ENCODE measurements at regions not wholly inside any gene's neighbourhood (a gene's known extent, or its start where the extent isn't known, plus 50 kb on each side); places are given as distances from the start of the nearest gene placed in this dataset.

- DNase-seq (no peak), ATAC-seq (ENCODE audit: poor library complexity) (no peak)
- Histone ChIP-seq H3K36me3 (ENCODE audit: insufficient read depth, low read length) (no peaks in the 10 kb centered on the region), H3K4me1 (ENCODE audit: insufficient read depth, low read length) (no peaks in the 10 kb centered on the region), H3K27me3 (ENCODE audit: control insufficient read depth in 1 of 2, insufficient read depth in 2 of 2, low read length in 2 of 2) (no peaks in the 10 kb centered on the region), H3K9me3 (ENCODE audit: control insufficient read depth in 1 of 2, insufficient read depth in 1 of 2, low read length in 2 of 2) (no peaks in the 10 kb centered on the region), H3K27ac (ENCODE audit: low read depth in 1 of 2, low read length in 2 of 2) (no peak overlapping the region), H3K4me3 (ENCODE audit: low read length) (no peak overlapping the region)
- H3K36me3 Mint-ChIP-seq (ENCODE audit: low read depth), result no peaks in the 10 kb centered on the region
- H3K4me1 Mint-ChIP-seq (ENCODE audit: low read depth), result no peaks in the 10 kb centered on the region
- H3K27me3 Mint-ChIP-seq, result no peaks in the 10 kb centered on the region
- TF ChIP-seq CTCF (IDR thresholded peaks at IDR 0.05), result no peak
- intact Hi-C loops (cut with DNase I, micrococcal nuclease), result no loop called here
- ChIA-PET CTCF (no interaction called here), POLR2A (no interaction called here)
- no peaks in the 10 kb centered on the region for H3K9me3 Mint-ChIP-seq
- H3K27ac Mint-ChIP-seq, result no peak overlapping the region
- H3K4me3 Mint-ChIP-seq, result no peak overlapping the region
Measured at GRCh38 chr5:56359809-56360685, 126.9 kb upstream of the ANKRD55 start.

- no peak overlapping the region for H3K4me3 Mint-ChIP-seq
- H3K27me3 ChIP-seq (ENCODE audit: control insufficient read depth in 1 of 2, insufficient read depth in 2 of 2, low read length in 2 of 2), result no peaks in the 10 kb centered on the region
- no peaks in the 10 kb centered on the region for H3K4me1 Mint-ChIP-seq (ENCODE audit: low read depth)
- CTCF ChIA-PET, result no interaction called here
- H3K9me3 Mint-ChIP-seq, result no peaks in the 10 kb centered on the region
- H3K4me1 ChIP-seq (ENCODE audit: insufficient read depth, low read length), result no peaks in the 10 kb centered on the region
- DNase-seq, result no peak
- POLR2A ChIA-PET, result no interaction called here
- no peak for ATAC-seq (ENCODE audit: poor library complexity)
- intact Hi-C loops (cut with DNase I, micrococcal nuclease), result no loop called here
- H3K27me3 Mint-ChIP-seq, result no peaks in the 10 kb centered on the region
- H3K9me3 ChIP-seq (ENCODE audit: control insufficient read depth in 1 of 2, insufficient read depth in 1 of 2, low read length in 2 of 2), result no peaks in the 10 kb centered on the region
- TF ChIP-seq CTCF (IDR thresholded peaks at IDR 0.05), result no peak
- no peak overlapping the region for H3K27ac Mint-ChIP-seq
- no peak overlapping the region for H3K4me3 ChIP-seq (ENCODE audit: low read length)
- no peaks in the 10 kb centered on the region for H3K36me3 ChIP-seq (ENCODE audit: insufficient read depth, low read length)
- no peak overlapping the region for H3K27ac ChIP-seq (ENCODE audit: low read depth in 1 of 2, low read length in 2 of 2)
- H3K36me3 Mint-ChIP-seq (ENCODE audit: low read depth), result no peaks in the 10 kb centered on the region
Measured at GRCh38 chr5:56358703-56359681, 125.9 kb upstream of the ANKRD55 start.

GRCh38 chr5:56358046-56358445 lies 124.9 kb upstream of the ANKRD55 start:
- intact Hi-C loops (cut with DNase I, micrococcal nuclease), result no loop called here
- Mint-ChIP-seq H3K27me3 (no peaks in the 10 kb centered on the region), H3K9me3 (no peaks in the 10 kb centered on the region), H3K4me3 (no peak overlapping the region), H3K36me3 (ENCODE audit: low read depth) (no peaks in the 10 kb centered on the region), H3K27ac (no peak overlapping the region), H3K4me1 (ENCODE audit: low read depth) (no peaks in the 10 kb centered on the region)
- ATAC-seq (ENCODE audit: poor library complexity) (no peak), DNase-seq (no peak)
- TF ChIP-seq CTCF (IDR thresholded peaks at IDR 0.05), result no peak
- H3K4me3 ChIP-seq (ENCODE audit: low read length), result no peak overlapping the region
- no peak overlapping the region for H3K27ac ChIP-seq (ENCODE audit: low read depth in 1 of 2, low read length in 2 of 2)
- ChIA-PET CTCF (no interaction called here), POLR2A (no interaction called here)
- H3K27me3 ChIP-seq (ENCODE audit: control insufficient read depth in 1 of 2, insufficient read depth in 2 of 2, low read length in 2 of 2), result no peaks in the 10 kb centered on the region
- H3K36me3 ChIP-seq (ENCODE audit: insufficient read depth, low read length), result no peaks in the 10 kb centered on the region
- no peaks in the 10 kb centered on the region for H3K4me1 ChIP-seq (ENCODE audit: insufficient read depth, low read length)
- H3K9me3 ChIP-seq (ENCODE audit: control insufficient read depth in 1 of 2, insufficient read depth in 1 of 2, low read length in 2 of 2), result no peaks in the 10 kb centered on the region

All from CD4-positive, alpha-beta T cell (primary cell).